ENCODE measurements at regions not wholly inside any gene's neighbourhood (a gene's known extent, or its start where the extent isn't known, plus 50 kb on each side); places are given as distances from the start of the nearest gene placed in this dataset.
"Not testable (repeated sequence)": the region's sequence is repeated elsewhere in the genome, so short reads cannot be mapped to it uniquely, and the experiment has no call there.

- no peaks in the 10 kb centered on the region for H3K27me3 ChIP-seq (replicated peaks; ENCODE audit: insufficient read depth, low read depth, low read length, poor library complexity)
- H3K36me3 ChIP-seq (ENCODE audit: insufficient read depth, low read length, poor library complexity, severe bottlenecking): peaks cover 4% of the 10 kb centered on the region
- ChIA-PET POLR2A (ENCODE audit: low non-redundant PET) (interaction anchor here (0.5 to 0.7 kb wide), 3 partner anchors 12 to 65 kb away, joined by 4 to 8 read pairs (median 8); no protein-coding TSS in a partner anchor), CTCF (interaction anchor here (0.6 to 0.8 kb wide), 5 partner anchors 13 to 307 kb away, joined by 3 to 10 read pairs (median 4); partner anchors contain the start of gene SBDS)
- peaks cover 7% of the 10 kb centered on the region for H3K4me1 ChIP-seq (ENCODE audit: insufficient read depth, low read length, poor library complexity, severe bottlenecking)
- TF ChIP-seq, protein P1, sequence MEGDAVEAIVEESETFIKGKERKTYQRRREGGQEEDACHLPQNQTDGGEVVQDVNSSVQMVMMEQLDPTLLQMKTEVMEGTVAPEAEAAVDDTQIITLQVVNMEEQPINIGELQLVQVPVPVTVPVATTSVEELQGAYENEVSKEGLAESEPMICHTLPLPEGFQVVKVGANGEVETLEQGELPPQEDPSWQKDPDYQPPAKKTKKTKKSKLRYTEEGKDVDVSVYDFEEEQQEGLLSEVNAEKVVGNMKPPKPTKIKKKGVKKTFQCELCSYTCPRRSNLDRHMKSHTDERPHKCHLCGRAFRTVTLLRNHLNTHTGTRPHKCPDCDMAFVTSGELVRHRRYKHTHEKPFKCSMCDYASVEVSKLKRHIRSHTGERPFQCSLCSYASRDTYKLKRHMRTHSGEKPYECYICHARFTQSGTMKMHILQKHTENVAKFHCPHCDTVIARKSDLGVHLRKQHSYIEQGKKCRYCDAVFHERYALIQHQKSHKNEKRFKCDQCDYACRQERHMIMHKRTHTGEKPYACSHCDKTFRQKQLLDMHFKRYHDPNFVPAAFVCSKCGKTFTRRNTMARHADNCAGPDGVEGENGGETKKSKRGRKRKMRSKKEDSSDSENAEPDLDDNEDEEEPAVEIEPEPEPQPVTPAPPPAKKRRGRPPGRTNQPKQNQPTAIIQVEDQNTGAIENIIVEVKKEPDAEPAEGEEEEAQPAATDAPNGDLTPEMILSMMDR (conservative IDR thresholded peaks at IDR 0.05; ENCODE audit: low read depth, low read length): no peak
- TF ChIP-seq EZH2 (IDR thresholded peaks at IDR 0.05; ENCODE audit: borderline replicate concordance, low read depth, low read length, poor library complexity, severe bottlenecking): no peak
- H3K4me3 ChIP-seq (ENCODE audit: low read depth, low read length, poor library complexity, severe bottlenecking): peak overlapping the region; percentile 73
- DNase-seq (ENCODE audit: low spot score): no peak
- H3K27ac ChIP-seq (ENCODE audit: low read depth, low read length, poor library complexity, severe bottlenecking): peak overlapping the region; percentile 84
- intact Hi-C loops (cut with micrococcal nuclease; ENCODE audit: unreplicated experiment): no loop called here
- no peaks in the 10 kb centered on the region for H3K9me3 ChIP-seq (ENCODE audit: low read depth, low read length, poor library complexity, severe bottlenecking)
- BruUV-seq (replicated peaks): TSS peak; percentile 60
Observed at GRCh38 chr7:67301667-67302066, 305.0 kb downstream of the TYW1 start.

DNA sequence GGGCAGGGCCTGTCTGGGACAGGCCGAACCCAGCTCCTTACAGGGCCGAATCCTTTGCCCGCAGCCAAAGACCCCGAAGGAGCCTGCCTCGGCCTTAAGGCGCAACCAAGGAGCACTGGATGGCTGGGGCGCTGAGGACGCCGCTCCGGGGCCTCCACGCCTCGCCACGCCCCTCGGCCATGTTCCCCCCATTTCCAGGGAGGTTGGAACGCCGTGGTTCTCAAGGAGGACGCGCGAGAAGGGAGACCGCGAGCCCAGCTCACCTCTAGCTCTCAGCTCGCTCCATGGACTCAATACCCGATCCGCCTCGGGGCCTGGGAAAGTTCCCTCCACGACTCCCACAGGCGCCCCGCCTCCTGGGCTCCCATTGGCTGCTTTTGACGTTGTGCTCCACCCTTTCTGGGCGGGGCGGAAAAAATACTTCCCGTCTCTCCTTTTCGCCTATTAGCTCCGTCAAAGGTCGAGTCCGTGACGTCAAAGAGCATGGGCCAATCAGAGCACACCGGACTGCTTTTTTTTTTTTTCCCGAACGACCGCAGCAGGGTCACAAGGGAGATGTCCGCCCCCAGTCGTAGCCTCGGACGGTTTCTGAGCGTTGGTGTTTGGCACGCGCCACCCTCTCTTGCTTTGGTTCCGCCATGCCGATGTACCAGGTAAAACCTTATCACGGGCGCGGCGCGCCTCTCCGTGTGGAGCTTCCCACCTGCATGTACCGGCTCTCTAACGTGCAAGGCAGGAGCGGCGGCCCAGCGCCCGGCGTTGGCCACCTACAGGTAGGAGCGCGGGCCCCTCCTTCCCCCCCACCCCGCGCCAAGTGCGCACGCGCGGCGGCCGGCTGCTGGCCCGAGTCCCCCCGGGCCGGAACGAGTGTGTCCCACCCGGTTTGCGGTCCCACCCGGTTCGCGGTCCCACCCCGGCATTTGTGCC, 305.7 kb downstream of the TYW1 start:
- Histone ChIP-seq H3K36me3 (ENCODE audit: insufficient read depth, low read length, poor library complexity, severe bottlenecking) (peaks cover 5% of the 10 kb centered on the region), H3K27me3 (replicated peaks; ENCODE audit: insufficient read depth, low read depth, low read length, poor library complexity) (no peaks in the 10 kb centered on the region), H3K9me3 (ENCODE audit: low read depth, low read length, poor library complexity, severe bottlenecking) (no peaks in the 10 kb centered on the region), H3K4me1 (ENCODE audit: insufficient read depth, low read length, poor library complexity, severe bottlenecking) (peaks cover 7% of the 10 kb centered on the region), H3K27ac (ENCODE audit: low read depth, low read length, poor library complexity, severe bottlenecking) (peak overlapping the region; percentile 84), H3K4me3 (ENCODE audit: low read depth, low read length, poor library complexity, severe bottlenecking) (peak overlapping the region; percentile 73)
- intact Hi-C loops (cut with micrococcal nuclease; ENCODE audit: unreplicated experiment): no loop called here
- TF ChIP-seq EZH2 (IDR thresholded peaks at IDR 0.05; ENCODE audit: borderline replicate concordance, low read depth, low read length, poor library complexity, severe bottlenecking): no peak
- TF ChIP-seq, protein P1 (conservative IDR thresholded peaks at IDR 0.05; ENCODE audit: low read depth, low read length): no peak
- POLR2A ChIA-PET (ENCODE audit: low non-redundant PET): interaction anchor here (0.5 to 0.7 kb wide), 4 partner anchors 11 to 556 kb away, joined by 4 to 8 read pairs (median 8); no protein-coding TSS in a partner anchor
- CTCF ChIA-PET: interaction anchor here (0.6 to 0.8 kb wide), 5 partner anchors 12 to 307 kb away, joined by 3 to 10 read pairs (median 4); partner anchors contain the start of gene SBDS
- peak; percentile 99 for DNase-seq (ENCODE audit: low spot score)
- TSS peak; percentile 31 for BruUV-seq (replicated peaks)

DNA sequence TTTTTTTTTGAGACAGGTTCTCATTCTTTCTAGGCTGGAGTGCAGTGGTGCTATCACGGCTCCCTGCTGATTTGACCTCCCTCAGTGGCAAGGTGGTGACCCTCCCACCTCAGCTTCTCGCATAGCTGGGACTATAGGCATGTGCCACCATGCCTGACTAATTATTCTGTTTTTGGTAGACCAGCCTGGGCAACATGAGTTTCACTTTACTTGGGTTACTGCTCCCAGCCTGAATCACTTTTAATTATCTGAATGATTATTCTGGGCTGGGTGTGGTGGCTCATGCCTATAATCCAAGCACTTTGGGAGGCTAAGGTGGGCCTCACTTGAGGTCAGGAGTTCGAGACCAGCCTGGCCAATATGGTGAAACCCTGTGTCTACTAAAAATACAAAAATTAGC, 308.2 kb downstream of the TYW1 start:
- H3K27me3 ChIP-seq (replicated peaks; ENCODE audit: insufficient read depth, low read depth, low read length, poor library complexity); H3K27ac ChIP-seq (ENCODE audit: low read depth, low read length, poor library complexity, severe bottlenecking); intact Hi-C loops (cut with micrococcal nuclease; ENCODE audit: unreplicated experiment); H3K4me3 ChIP-seq (ENCODE audit: low read depth, low read length, poor library complexity, severe bottlenecking); DNase-seq (ENCODE audit: low spot score); H3K9me3 ChIP-seq (ENCODE audit: low read depth, low read length, poor library complexity, severe bottlenecking); CTCF ChIA-PET; BruUV-seq (replicated peaks); H3K4me1 ChIP-seq (ENCODE audit: insufficient read depth, low read length, poor library complexity, severe bottlenecking); POLR2A ChIA-PET (ENCODE audit: low non-redundant PET): not testable (repeated sequence)
- H3K36me3 ChIP-seq (ENCODE audit: insufficient read depth, low read length, poor library complexity, severe bottlenecking): peaks cover 24% of the 10 kb centered on the region

All from A673 (cell line).